ENCODE measurements at regions not wholly inside any gene's neighbourhood (a gene's known extent, or its start where the extent isn't known, plus 50 kb on each side); places are given as distances from the start of the nearest gene placed in this dataset.
"Not testable (repeated sequence)": the region's sequence is repeated elsewhere in the genome, so short reads cannot be mapped to it uniquely, and the experiment has no call there.

GRCh38 chr14:22491683-22492621 lies 97.1 kb downstream of the DAD1 start:
- no peak for DNase-seq (ENCODE audit: low read depth)

GRCh38 chr14:22491053-22491452 lies 98.0 kb downstream of the DAD1 start:
- DNase-seq (ENCODE audit: low read depth), result not testable (repeated sequence)

GRCh38 chr14:22489957-22490950 lies 98.8 kb downstream of the DAD1 start:
- no peak for DNase-seq (ENCODE audit: low read depth)

- no peak for DNase-seq (ENCODE audit: low read depth)
Observed at GRCh38 chr14:22489244-22489545, 99.8 kb downstream of the DAD1 start.

- no peak for DNase-seq (ENCODE audit: low read depth)
Observed at GRCh38 chr14:22488522-22489243, 100.3 kb downstream of the DAD1 start.

- DNase-seq (ENCODE audit: low read depth), result no peak
Observed at GRCh38 chr14:22487941-22488340, 101.1 kb downstream of the DAD1 start.

- DNase-seq (ENCODE audit: low read depth), result no peak
Observed at GRCh38 chr14:22487401-22487800, 101.6 kb downstream of the DAD1 start.

GRCh38 chr14:22486675-22487074 lies 102.3 kb downstream of the DAD1 start:
- no peak for DNase-seq (ENCODE audit: low read depth)

- no peak for DNase-seq (ENCODE audit: low read depth)
Observed at GRCh38 chr14:22485649-22486048, 103.4 kb downstream of the DAD1 start.

GRCh38 chr14:22485178-22485577 lies 103.8 kb downstream of the DAD1 start:
- DNase-seq (ENCODE audit: low read depth), result no peak

GRCh38 chr14:22484632-22485031 lies 104.4 kb downstream of the DAD1 start:
- no peak for DNase-seq (ENCODE audit: low read depth)

- DNase-seq (ENCODE audit: low read depth), result no peak
Observed at GRCh38 chr14:22483863-22484593, 105.0 kb downstream of the DAD1 start.

- no peak for DNase-seq (ENCODE audit: low read depth)
Observed at GRCh38 chr14:22482782-22483553, 106.1 kb downstream of the DAD1 start.

GRCh38 chr14:22482085-22482694 lies 106.8 kb downstream of the DAD1 start:
- no peak for DNase-seq (ENCODE audit: low read depth)

GRCh38 chr14:22481546-22481945 lies 107.5 kb downstream of the DAD1 start:
- no peak for DNase-seq (ENCODE audit: low read depth)

GRCh38 chr14:22479776-22480464 lies 109.1 kb downstream of the DAD1 start:
- DNase-seq (ENCODE audit: low read depth), result no peak

- no peak for DNase-seq (ENCODE audit: low read depth)
Observed at GRCh38 chr14:22479132-22479531, 109.9 kb downstream of the DAD1 start.

GRCh38 chr14:22478670-22479069 lies 110.4 kb downstream of the DAD1 start:
- DNase-seq (ENCODE audit: low read depth), result no peak

- no peak for DNase-seq (ENCODE audit: low read depth)
Observed at GRCh38 chr14:22478247-22478646, 110.8 kb downstream of the DAD1 start.

All from GM04503 (cell line).